H1 (cell line): ENCODE measurements at regions not wholly inside any gene's neighbourhood (a gene's known extent, or its start where the extent isn't known, plus 50 kb on each side); places are given as distances from the start of the nearest gene placed in this dataset.

Experiments used
- POLR2A ChIP-seq, 2 experiments: IDR thresholded peaks; 1 replicate in 1 of 2; 2 replicates in 1 of 2; pipeline ENCODE4 v1.6.1; 2011; ENCODE audit warnings: low read depth in 2 of 2, low read length in 2 of 2, mild to moderate bottlenecking in 2 of 2; ENCODE audit errors: control extremely low read depth in 1 of 2
- TF ChIP-seq, protein P1 (sequence below): fragments of 300-600 bp; sonication (generic); IDR thresholded peaks from 2 replicates; pipeline ENCODE4 v1.7.1; 2012; ENCODE audit warnings: low read length, moderate library complexity, mild to moderate bottlenecking, inconsistent platforms; ENCODE audit not compliant: insufficient replicate concordance

- TF ChIP-seq, protein P1, sequence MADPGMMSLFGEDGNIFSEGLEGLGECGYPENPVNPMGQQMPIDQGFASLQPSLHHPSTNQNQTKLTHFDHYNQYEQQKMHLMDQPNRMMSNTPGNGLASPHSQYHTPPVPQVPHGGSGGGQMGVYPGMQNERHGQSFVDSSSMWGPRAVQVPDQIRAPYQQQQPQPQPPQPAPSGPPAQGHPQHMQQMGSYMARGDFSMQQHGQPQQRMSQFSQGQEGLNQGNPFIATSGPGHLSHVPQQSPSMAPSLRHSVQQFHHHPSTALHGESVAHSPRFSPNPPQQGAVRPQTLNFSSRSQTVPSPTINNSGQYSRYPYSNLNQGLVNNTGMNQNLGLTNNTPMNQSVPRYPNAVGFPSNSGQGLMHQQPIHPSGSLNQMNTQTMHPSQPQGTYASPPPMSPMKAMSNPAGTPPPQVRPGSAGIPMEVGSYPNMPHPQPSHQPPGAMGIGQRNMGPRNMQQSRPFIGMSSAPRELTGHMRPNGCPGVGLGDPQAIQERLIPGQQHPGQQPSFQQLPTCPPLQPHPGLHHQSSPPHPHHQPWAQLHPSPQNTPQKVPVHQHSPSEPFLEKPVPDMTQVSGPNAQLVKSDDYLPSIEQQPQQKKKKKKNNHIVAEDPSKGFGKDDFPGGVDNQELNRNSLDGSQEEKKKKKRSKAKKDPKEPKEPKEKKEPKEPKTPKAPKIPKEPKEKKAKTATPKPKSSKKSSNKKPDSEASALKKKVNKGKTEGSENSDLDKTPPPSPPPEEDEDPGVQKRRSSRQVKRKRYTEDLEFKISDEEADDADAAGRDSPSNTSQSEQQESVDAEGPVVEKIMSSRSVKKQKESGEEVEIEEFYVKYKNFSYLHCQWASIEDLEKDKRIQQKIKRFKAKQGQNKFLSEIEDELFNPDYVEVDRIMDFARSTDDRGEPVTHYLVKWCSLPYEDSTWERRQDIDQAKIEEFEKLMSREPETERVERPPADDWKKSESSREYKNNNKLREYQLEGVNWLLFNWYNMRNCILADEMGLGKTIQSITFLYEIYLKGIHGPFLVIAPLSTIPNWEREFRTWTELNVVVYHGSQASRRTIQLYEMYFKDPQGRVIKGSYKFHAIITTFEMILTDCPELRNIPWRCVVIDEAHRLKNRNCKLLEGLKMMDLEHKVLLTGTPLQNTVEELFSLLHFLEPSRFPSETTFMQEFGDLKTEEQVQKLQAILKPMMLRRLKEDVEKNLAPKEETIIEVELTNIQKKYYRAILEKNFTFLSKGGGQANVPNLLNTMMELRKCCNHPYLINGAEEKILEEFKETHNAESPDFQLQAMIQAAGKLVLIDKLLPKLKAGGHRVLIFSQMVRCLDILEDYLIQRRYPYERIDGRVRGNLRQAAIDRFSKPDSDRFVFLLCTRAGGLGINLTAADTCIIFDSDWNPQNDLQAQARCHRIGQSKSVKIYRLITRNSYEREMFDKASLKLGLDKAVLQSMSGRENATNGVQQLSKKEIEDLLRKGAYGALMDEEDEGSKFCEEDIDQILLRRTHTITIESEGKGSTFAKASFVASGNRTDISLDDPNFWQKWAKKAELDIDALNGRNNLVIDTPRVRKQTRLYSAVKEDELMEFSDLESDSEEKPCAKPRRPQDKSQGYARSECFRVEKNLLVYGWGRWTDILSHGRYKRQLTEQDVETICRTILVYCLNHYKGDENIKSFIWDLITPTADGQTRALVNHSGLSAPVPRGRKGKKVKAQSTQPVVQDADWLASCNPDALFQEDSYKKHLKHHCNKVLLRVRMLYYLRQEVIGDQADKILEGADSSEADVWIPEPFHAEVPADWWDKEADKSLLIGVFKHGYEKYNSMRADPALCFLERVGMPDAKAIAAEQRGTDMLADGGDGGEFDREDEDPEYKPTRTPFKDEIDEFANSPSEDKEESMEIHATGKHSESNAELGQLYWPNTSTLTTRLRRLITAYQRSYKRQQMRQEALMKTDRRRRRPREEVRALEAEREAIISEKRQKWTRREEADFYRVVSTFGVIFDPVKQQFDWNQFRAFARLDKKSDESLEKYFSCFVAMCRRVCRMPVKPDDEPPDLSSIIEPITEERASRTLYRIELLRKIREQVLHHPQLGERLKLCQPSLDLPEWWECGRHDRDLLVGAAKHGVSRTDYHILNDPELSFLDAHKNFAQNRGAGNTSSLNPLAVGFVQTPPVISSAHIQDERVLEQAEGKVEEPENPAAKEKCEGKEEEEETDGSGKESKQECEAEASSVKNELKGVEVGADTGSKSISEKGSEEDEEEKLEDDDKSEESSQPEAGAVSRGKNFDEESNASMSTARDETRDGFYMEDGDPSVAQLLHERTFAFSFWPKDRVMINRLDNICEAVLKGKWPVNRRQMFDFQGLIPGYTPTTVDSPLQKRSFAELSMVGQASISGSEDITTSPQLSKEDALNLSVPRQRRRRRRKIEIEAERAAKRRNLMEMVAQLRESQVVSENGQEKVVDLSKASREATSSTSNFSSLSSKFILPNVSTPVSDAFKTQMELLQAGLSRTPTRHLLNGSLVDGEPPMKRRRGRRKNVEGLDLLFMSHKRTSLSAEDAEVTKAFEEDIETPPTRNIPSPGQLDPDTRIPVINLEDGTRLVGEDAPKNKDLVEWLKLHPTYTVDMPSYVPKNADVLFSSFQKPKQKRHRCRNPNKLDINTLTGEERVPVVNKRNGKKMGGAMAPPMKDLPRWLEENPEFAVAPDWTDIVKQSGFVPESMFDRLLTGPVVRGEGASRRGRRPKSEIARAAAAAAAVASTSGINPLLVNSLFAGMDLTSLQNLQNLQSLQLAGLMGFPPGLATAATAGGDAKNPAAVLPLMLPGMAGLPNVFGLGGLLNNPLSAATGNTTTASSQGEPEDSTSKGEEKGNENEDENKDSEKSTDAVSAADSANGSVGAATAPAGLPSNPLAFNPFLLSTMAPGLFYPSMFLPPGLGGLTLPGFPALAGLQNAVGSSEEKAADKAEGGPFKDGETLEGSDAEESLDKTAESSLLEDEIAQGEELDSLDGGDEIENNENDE: no peak
- TF ChIP-seq POLR2A (IDR thresholded peaks at IDR 0.05; ENCODE audit: control extremely low read depth in 1 of 2, low read depth in 2 of 2, low read length in 2 of 2): no peak
Observed at GRCh38 chr10:44725404-44725803, 185.7 kb upstream of the TMEM72 start (continued).
